ENCODE measurements at regions not wholly inside any gene's neighbourhood (a gene's known extent, or its start where the extent isn't known, plus 50 kb on each side); places are given as distances from the start of the nearest gene placed in this dataset.

- TF ChIP-seq SRF (IDR thresholded peaks at IDR 0.05; ENCODE audit: low read depth) = no peak
- no peak for TF ChIP-seq ATF3 (IDR thresholded peaks at IDR 0.05)
- no peak for TF ChIP-seq SIN3A (IDR thresholded peaks at IDR 0.05; ENCODE audit: low read depth)
- no peak for TF ChIP-seq JUND (IDR thresholded peaks at IDR 0.05)
- no peak for TF ChIP-seq CBX3 (IDR thresholded peaks at IDR 0.05; ENCODE audit: low read depth)
Observed at GRCh38 chr18:22052405-22053105, 116.8 kb upstream of the GATA6 start (continued).

GRCh38 chr18:22055466-22056238 is 113.7 kb upstream of the GATA6 start:
- Histone ChIP-seq H3K9me3 (ENCODE audit: control insufficient read depth in 1 of 2, insufficient read depth in 1 of 2, low read depth in 1 of 2, low read length in 2 of 2) (no peaks in the 10 kb centered on the region), H3K4me2 (ENCODE audit: low read length) (no peak overlapping the region), H3K36me3 (ENCODE audit: control insufficient read depth in 1 of 2, insufficient read depth in 2 of 2, low read length in 2 of 2) (no peaks in the 10 kb centered on the region), H3K4me3 (replicated peaks in 1 of 2; ENCODE audit: low read depth in 1 of 2, low read length in 2 of 2) (no peak overlapping the region), H3K27me3 (ENCODE audit: insufficient read depth, low read length) (no peaks in the 10 kb centered on the region), H3K79me2 (ENCODE audit: insufficient read depth, low read length) (no peaks in the 10 kb centered on the region), H3K9me2 (ENCODE audit: insufficient read depth) (no peaks in the 10 kb centered on the region), H3K9ac (ENCODE audit: low read length) (no peak overlapping the region), H4K20me1 (ENCODE audit: insufficient read depth) (no peaks in the 10 kb centered on the region), H3K4me1 (ENCODE audit: control insufficient read depth in 1 of 2, insufficient read depth in 2 of 2, low read length in 2 of 2) (no peaks in the 10 kb centered on the region), H3K27ac (ENCODE audit: low read depth, low read length) (no peak overlapping the region), H2AFZ (ENCODE audit: low read depth, low read length, poor library complexity, severe bottlenecking) (no peak overlapping the region)
- ATAC-seq (no peak), DNase-seq (ENCODE audit: low read depth, low spot score) (no peak)
- TF ChIP-seq CEBPB (IDR thresholded peaks at IDR 0.05; ENCODE audit: low read depth) (no peak), ATF3 (IDR thresholded peaks at IDR 0.05) (no peak), YY1 (IDR thresholded peaks at IDR 0.05; ENCODE audit: extremely low read depth, insufficient replicate concordance, low read depth, low read length) (no peak), CBX3 (IDR thresholded peaks at IDR 0.05; ENCODE audit: low read depth) (no peak)
- ChIA-PET CTCF (no interaction called here), POLR2A (no interaction called here), RAD21 (ENCODE audit: low non-redundant PET in 1 of 2, low total read pairs in 2 of 2, uncharacterized antibody in 2 of 2, unreplicated experiment in 2 of 2) (no interaction called here)
- no TSS peak for BruUV-seq (replicated peaks)
- intact Hi-C loops (cut with micrococcal nuclease) = no loop called here

All from HCT116 (cell line).